Endothelial cell of umbilical vein (primary cell): ENCODE measurements at regions not wholly inside any gene's neighbourhood (a gene's known extent, or its start where the extent isn't known, plus 50 kb on each side); places are given as distances from the start of the nearest gene placed in this dataset.

ENCODE experiments used
- BruUV-seq: library from RNA; stranded (reverse); fragments of 400-500 nt; replicated peaks from 2 replicates; lab custom pipeline; 2021; lab: Mats Ljungman, UMichigan
- CTCF ChIA-PET: fragments of 300-600, 350-600 bp; sonication (Branson Sonifier 250); formaldehyde crosslinking; loops from one replicate; lab custom pipeline; 2021; ENCODE audit warnings: antibody characterized with exemption, inconsistent platforms; lab: Charles Lee
- POLR2A ChIA-PET: fragments of 300-600, 350-600 bp; sonication (Branson Sonifier 250); formaldehyde crosslinking; loops from one replicate; lab custom pipeline; 2021; ENCODE audit warnings: antibody characterized with exemption, inconsistent platforms; lab: Charles Lee
- DNase-seq: peaks from one replicate; pipeline ENCODE4 v3.0.0-alpha.2; 2011; ENCODE audit warnings: low read depth, low spot score
- FAIRE-seq: peaks from 2 replicates; lab custom pipeline; 2011; peaks lifted over from hg19 to GRCh38; lab: Jason Lieb, UNC
- H2AFZ ChIP-seq: 2 replicates; pipeline ENCODE4 v1.6.0; 2012; ENCODE audit warnings: low read depth, low read length, control low read depth, inconsistent platforms
- H3K27ac ChIP-seq: 2 replicates; pipeline ENCODE4 v1.5.1; 2011; ENCODE audit warnings: low read depth, mild to moderate bottlenecking, control low read depth, low read length, moderate library complexity; ENCODE audit not compliant: insufficient read depth
- H3K27me3 ChIP-seq, 2 experiments: 2 replicates each; pipeline versions ENCODE4 v1.6.0 to v1.6.1; 2011; ENCODE audit warnings: low read length in 2 of 2, mixed read lengths in 1 of 2; ENCODE audit not compliant: control insufficient read depth in 2 of 2, insufficient read depth in 2 of 2
- H3K36me3 ChIP-seq, 2 experiments: 2 replicates in 1 of 2; 3 replicates in 1 of 2; pipeline ENCODE4 v1.5.1; 2011; ENCODE audit warnings: low read length in 2 of 2, mild to moderate bottlenecking in 1 of 2, moderate library complexity in 1 of 2; ENCODE audit not compliant: control insufficient read depth in 2 of 2, insufficient read depth in 2 of 2; ENCODE audit errors: extremely low read depth in 1 of 2
- H3K4me1 ChIP-seq: 3 replicates; pipeline ENCODE4 v1.5.1; 2011; ENCODE audit warnings: mild to moderate bottlenecking, low read length; ENCODE audit not compliant: control insufficient read depth, insufficient read depth; ENCODE audit errors: extremely low read depth
- H3K4me2 ChIP-seq: 2 replicates; pipeline ENCODE4 v1.6.1; 2011; ENCODE audit warnings: low read length, control low read depth, mixed read lengths; ENCODE audit not compliant: insufficient read depth
- H3K4me3 ChIP-seq, 3 experiments: fragments of 200-600 bp in 1 of 3; sonication (generic), shearing (Covaris generic) in 1 of 3; replicated peaks in 1 of 3; 2 replicates each; pipeline ENCODE4 v1.5.1; 2011 to 2016; ENCODE audit warnings: control low read depth in 3 of 3, low read length in 3 of 3, mild to moderate bottlenecking in 2 of 3, inconsistent platforms in 1 of 3, low read depth in 1 of 3, moderate library complexity in 1 of 3; ENCODE audit not compliant: insufficient read depth in 1 of 3
- H3K79me2 ChIP-seq: 2 replicates; pipeline ENCODE4 v1.6.0; 2012; ENCODE audit warnings: low read length, inconsistent platforms; ENCODE audit not compliant: control insufficient read depth, insufficient read depth
- H3K9ac ChIP-seq: replicated peaks from 2 replicates; pipeline ENCODE3; 2011; ENCODE audit warnings: low read length, control low read depth; ENCODE audit not compliant: insufficient read depth; ENCODE audit errors: extremely low read depth
- H3K9me1 ChIP-seq: replicated peaks from 3 replicates; pipeline ENCODE4 v1.6.0; 2011; ENCODE audit warnings: mild to moderate bottlenecking, low read length; ENCODE audit not compliant: control insufficient read depth, insufficient read depth; ENCODE audit errors: extremely low read depth
- H3K9me3 ChIP-seq: replicated peaks from 2 replicates; pipeline ENCODE4 v1.5.1; 2012; ENCODE audit warnings: low read length, inconsistent platforms; ENCODE audit not compliant: control insufficient read depth, insufficient read depth
- H4K20me1 ChIP-seq: replicated peaks from 2 replicates; pipeline ENCODE3; 2011; ENCODE audit warnings: mild to moderate bottlenecking, low read length; ENCODE audit not compliant: control insufficient read depth, insufficient read depth; ENCODE audit errors: extremely low read depth
- EZH2 ChIP-seq: IDR thresholded peaks from 2 replicates; pipeline ENCODE4 v1.6.1; 2012; ENCODE audit warnings: borderline replicate concordance, low read depth, mild to moderate bottlenecking, moderate library complexity, low read length, inconsistent platforms; ENCODE audit not compliant: severe bottlenecking
- FOS ChIP-seq: IDR thresholded peaks from 2 replicates; pipeline ENCODE4 v1.6.1; 2011; ENCODE audit warnings: mild to moderate bottlenecking, low read length, moderate library complexity, borderline replicate concordance; ENCODE audit not compliant: insufficient read depth
- GATA2 ChIP-seq: IDR thresholded peaks from 2 replicates; pipeline ENCODE4 v1.7.0; 2011; ENCODE audit warnings: low read depth, mild to moderate bottlenecking, moderate library complexity, mixed read lengths, low read length; ENCODE audit not compliant: insufficient read length, insufficient read depth
- JUN ChIP-seq: IDR thresholded peaks from 2 replicates; pipeline ENCODE4 v1.6.1; 2011; ENCODE audit warnings: borderline replicate concordance, low read depth; ENCODE audit not compliant: insufficient read length, insufficient read depth
- MYC ChIP-seq: IDR thresholded peaks from one replicate; pipeline ENCODE4 v1.6.1; 2011; ENCODE audit warnings: mild to moderate bottlenecking, low read depth, low read length
- POLR2A ChIP-seq: IDR thresholded peaks from 2 replicates; pipeline ENCODE4 v1.6.1; 2012; ENCODE audit warnings: low read depth, mild to moderate bottlenecking, control low read depth, low read length
- POLR2AphosphoS5 ChIP-seq: IDR thresholded peaks from 2 replicates; pipeline ENCODE4 v1.6.1; 2012; ENCODE audit warnings: low read depth, mild to moderate bottlenecking, control low read depth, low read length, moderate library complexity; ENCODE audit not compliant: insufficient read depth
- dilution Hi-C: fragments of 300-500 bp; cut with MboI; formaldehyde crosslinking; loops from one replicate; pipeline ENCODE4 v1.15.0; 2019; ENCODE audit warnings: low sequenced_read_pairs; ENCODE audit not compliant: extremely low pct_ligation_motif_present
- intact Hi-C: fragments of 100-400 bp; cut with micrococcal nuclease; formaldehyde crosslinking; loops from one replicate; pipeline ENCODE4 v1.10.0; 2022
- TF ChIP-seq, protein P1 (sequence below): IDR thresholded peaks from 2 replicates; pipeline ENCODE4 v1.6.1; 2011; ENCODE audit not compliant: insufficient read depth, insufficient read length
- TF ChIP-seq, protein P2 (sequence below), 2 donors: IDR thresholded peaks; 1 replicate in 1 of 2; 2 replicates in 1 of 2; pipeline ENCODE4 v1.5.1; 2011; ENCODE audit warnings: low read length in 2 of 2, mild to moderate bottlenecking in 2 of 2, moderate library complexity in 2 of 2, control low read depth in 1 of 2, inconsistent platforms in 1 of 2, low read depth in 1 of 2; ENCODE audit not compliant: insufficient read depth in 1 of 2; ENCODE audit errors: extremely low read depth in 1 of 2

- CTCF ChIA-PET, result no interaction called here
- Histone ChIP-seq H3K27ac (no peak overlapping the region), H3K27me3 (no peaks in the 10 kb centered on the region), H2AFZ (no peak overlapping the region), H3K9me3 (no peaks in the 10 kb centered on the region), H3K9ac (no peak overlapping the region), H4K20me1 (no peaks in the 10 kb centered on the region), H3K4me3 (no peak overlapping the region), H3K4me2 (no peak overlapping the region), H3K4me1 (no peaks in the 10 kb centered on the region), H3K9me1 (no peaks in the 10 kb centered on the region), H3K79me2 (no peaks in the 10 kb centered on the region), H3K36me3 (no peaks in the 10 kb centered on the region)
- BruUV-seq, result no TSS peak
- dilution Hi-C loops, result no loop called here
- POLR2A ChIA-PET, result no interaction called here
- no peak for DNase-seq
- intact Hi-C loops, result no loop called here
- no peak for TF ChIP-seq POLR2A
- no peak for TF ChIP-seq POLR2AphosphoS5
- no peak for TF ChIP-seq JUN
- no peak for TF ChIP-seq EZH2
- TF ChIP-seq, protein P1, sequence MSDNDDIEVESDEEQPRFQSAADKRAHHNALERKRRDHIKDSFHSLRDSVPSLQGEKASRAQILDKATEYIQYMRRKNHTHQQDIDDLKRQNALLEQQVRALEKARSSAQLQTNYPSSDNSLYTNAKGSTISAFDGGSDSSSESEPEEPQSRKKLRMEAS, result no peak
- no peak for TF ChIP-seq GATA2
- TF ChIP-seq FOS, result no peak
- TF ChIP-seq MYC, result no peak
- TF ChIP-seq, protein P2, sequence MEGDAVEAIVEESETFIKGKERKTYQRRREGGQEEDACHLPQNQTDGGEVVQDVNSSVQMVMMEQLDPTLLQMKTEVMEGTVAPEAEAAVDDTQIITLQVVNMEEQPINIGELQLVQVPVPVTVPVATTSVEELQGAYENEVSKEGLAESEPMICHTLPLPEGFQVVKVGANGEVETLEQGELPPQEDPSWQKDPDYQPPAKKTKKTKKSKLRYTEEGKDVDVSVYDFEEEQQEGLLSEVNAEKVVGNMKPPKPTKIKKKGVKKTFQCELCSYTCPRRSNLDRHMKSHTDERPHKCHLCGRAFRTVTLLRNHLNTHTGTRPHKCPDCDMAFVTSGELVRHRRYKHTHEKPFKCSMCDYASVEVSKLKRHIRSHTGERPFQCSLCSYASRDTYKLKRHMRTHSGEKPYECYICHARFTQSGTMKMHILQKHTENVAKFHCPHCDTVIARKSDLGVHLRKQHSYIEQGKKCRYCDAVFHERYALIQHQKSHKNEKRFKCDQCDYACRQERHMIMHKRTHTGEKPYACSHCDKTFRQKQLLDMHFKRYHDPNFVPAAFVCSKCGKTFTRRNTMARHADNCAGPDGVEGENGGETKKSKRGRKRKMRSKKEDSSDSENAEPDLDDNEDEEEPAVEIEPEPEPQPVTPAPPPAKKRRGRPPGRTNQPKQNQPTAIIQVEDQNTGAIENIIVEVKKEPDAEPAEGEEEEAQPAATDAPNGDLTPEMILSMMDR (IDR thresholded peaks at IDR 0.05; ENCODE audit: extremely low read depth in 1 of 2, insufficient read depth in 1 of 2, low read depth in 1 of 2, low read length in 2 of 2), result no peak
- no peak for FAIRE-seq
Measured at GRCh38 chr6:164124473-164124872, 710.0 kb downstream of the QKI start.
